ENCODE measurements at regions not wholly inside any gene's neighbourhood (a gene's known extent, or its start where the extent isn't known, plus 50 kb on each side); places are given as distances from the start of the nearest gene placed in this dataset.

DNA sequence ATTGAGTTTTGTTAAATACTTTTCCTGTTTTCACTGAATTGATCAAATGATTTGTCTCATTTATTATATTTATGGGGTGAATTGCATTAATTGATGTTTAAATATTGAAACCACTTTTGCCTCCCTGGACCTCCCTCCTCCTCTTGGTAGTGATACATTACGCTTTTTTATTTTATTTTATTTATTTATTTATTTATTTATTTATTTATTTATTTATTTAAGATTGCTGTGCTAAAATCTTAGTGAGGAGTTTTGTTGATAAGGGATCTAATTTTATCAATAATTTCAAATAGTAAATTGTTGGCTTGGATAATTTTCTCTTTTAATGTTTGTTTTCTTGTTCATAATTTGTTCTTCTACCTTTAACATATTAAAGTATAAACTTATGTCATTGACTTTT is 1281.0 kb upstream of the NXPH2 start:
- no peak for DNase-seq

DNA sequence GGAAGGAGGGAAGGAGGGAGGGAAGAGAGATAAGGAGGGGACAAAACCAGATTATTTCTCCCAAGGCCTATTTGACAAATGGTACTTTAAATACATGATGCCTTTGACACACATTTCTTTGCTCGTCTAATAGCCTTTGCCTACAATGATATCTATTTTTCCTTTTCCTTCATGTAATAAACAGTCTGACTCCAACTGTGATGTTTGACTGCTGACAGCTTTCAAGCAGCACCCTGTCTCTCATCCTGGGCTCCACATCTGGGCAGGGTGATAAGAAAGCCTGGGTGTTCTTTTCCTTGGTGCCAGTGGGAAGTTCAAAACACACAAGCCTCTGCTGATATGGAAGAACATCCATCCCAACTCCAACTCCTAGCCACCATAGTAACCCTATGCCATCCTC is 1277.7 kb upstream of the NXPH2 start:
- no peak for DNase-seq

DNA sequence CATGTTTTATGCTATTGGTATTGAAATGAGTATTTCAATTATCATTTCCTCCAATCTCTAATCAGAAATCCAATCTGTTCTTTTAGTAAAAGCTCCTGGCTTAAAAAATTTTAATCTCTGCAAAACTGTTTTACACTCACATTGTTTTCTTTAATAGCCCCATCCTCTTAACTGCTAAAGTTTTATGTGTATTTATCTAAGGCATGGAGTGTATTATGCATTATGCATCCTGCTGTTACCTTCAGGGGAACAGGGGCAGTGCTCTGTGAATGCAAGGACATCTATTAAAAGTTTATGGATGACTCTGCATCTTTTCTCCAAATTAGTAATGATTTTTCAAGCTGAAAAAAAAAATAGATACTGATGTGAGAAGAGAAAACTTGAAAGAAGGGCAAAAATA is 1261.6 kb upstream of the NXPH2 start:
- DNase-seq, result no peak

DNA sequence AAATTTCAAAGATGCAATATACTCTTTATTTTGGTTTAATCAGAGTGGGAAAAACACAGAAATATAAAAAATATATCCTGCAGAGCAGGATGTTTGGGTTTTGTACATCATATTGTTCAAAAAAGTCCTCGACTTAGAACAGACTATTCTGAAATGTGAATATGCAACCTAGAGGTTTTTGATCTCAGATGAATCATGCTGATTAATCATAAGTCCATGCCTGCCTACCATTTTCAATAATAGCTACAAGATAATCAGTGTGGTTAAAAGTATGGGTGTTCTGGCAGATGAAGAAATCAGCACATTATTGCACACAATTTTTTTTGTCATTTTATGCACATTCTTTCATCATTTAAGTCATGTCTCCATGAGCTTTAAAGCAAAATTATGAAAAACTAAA is 1261.0 kb upstream of the NXPH2 start:
- no peak for DNase-seq

DNA sequence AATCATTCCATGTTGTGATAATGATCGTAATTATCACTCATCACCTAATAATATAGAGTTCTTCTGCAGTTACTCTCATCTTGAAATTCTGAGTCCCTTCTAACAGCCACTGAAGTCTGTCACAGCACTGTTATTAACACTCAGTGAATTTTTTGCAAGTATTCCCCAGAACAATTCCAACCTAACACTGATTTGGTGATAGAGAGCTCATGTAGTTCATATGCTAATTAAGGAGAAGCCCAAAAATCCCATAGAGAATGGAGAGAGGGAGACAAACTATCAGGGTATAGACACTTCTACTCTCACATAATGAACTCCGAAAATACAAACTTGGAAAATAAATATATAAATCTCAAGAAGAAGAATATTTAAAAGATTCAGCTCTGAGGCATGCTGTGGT is 1253.4 kb upstream of the NXPH2 start:
- no peak for DNase-seq

DNA sequence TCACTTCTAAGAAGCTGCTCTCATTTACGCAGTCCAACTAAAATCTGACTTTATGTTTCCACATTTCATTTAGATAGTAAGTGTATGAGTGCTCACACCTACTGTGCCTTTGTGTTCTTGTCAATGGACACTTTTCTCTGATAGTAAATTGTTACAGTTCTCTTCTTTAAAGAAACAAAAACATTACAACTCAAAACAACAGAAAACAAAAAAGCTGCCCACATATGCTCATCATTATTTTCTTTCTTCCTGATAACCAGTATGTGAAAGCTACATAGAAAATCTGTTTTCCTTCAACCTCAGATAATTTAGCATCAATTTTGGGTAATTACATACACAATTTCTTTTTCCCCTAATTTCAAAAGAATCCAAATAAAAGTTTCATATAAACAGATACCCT is 1247.8 kb upstream of the NXPH2 start:
- no peak for DNase-seq

DNA sequence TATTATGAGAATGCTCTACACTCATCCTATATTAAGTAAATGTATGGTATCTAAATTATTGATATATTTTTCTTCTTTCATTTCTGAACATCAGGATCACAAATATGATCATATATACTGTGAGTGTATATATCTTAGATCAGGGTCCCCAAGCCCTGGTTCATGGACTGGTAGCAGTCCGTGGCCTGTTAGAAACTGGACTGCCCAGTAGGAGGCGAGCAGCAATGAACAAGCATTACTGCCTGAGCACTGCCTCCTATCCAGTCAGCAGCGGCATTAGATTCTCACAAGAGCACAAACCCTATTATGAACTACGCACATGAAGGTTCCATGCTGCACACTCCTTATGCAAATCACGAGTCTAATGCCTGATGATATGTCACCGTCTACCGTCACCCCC is 1247.1 kb upstream of the NXPH2 start:
- DNase-seq, result no peak

DNA sequence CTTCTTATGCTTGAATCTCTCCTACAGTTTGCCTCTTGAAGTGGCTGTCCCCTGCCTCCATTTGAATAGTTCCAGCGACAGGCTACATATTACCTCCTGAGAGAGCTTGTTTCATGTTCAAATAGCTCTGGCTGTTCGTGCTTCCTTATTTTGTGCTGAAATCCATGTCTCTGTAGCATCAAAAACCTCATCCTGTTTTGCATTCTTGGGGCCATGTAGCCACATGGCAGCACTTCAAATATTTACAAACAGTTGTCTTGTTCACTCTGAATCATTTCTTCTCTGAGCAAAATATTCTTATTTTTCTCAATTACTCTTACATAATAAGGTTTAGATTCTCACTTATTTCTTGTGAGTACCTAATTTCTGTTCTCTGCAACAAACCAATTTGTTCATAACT is 1243.1 kb upstream of the NXPH2 start:
- DNase-seq, result no peak

DNA sequence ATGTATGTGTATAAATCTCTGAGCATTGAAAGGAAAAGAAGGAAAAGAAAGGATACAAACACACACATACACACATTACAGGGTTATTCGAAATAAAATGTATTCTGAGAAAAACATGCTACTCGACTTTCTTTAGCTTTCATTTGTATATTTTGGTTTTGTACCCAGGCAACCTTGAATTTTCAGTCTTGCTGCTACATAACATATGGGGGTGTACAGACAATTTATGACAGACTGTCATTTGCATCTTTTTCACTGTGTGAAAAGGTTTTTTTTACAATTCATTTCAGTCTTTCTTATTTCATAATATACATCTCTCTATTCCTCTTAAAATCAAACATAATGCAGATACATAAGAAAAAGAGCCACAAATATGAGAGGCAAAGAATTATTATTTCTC is 1238.4 kb upstream of the NXPH2 start:
- no peak for DNase-seq

DNA sequence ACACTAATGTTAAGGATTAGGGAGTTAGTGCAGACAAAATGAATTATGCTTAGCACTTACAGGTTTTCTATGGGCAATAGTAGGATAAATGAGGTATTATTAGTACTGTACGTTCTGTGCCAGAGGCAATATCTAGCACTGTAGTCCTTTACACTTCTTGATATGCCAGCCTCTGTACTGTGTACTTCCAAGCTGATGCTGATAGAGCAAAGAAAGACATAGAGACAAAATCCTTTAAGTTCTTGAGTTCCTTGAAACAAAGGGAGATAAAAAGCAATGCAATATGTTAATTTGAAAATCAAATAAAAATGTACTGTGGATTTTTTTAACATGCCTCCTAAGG is 1234.0 kb upstream of the NXPH2 start:
- DNase-seq, result no peak

DNA sequence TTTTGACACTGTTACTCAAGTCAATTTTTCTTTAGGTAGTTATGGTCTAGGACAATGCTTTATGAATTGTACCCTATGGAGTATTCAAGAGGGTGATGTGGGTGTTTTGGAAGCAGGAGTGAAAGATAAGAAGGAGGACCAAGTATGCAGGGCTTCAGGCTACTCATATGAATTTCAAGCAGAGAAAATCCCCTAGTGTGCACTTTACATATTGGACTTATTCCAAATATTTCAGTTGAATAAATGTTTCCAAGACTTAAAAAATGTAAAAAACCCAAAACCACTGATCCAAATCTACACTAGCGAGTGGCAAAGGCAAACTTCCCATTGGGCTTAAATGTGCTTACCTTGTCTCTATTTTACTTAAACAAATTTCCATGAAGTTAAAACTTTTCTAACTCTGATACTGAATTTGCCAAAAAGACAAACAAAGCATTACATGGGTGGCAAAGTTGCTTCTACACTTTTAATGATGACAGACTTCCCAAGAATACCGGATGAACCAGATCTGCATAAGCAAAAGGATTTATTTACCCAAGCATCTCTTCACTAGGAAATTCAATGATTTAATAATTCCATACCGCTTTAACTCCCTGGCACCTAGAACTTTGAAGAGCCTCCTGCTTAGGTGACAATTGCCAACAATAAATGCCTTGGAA is 1233.5 kb upstream of the NXPH2 start:
- DNase-seq, result no peak

DNA sequence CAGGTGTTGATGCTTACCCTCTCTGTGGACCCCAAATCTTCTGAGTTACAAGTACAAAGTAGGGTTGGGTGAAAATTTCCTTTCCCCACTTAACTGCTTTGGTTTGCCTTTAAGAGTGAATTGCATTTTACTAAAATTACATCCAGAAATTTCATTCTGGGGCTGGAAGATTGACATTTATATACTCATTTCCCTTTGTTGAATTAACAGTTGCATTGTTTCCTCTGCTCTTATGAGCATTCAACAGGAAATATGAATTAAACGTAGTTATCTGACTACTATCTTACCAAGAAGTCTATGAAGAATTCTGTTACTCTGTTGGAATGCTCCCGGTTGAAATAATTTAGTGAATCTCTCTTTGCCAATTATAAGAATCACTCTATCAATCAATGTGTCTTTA is 1231.1 kb upstream of the NXPH2 start:
- no peak for DNase-seq

DNA sequence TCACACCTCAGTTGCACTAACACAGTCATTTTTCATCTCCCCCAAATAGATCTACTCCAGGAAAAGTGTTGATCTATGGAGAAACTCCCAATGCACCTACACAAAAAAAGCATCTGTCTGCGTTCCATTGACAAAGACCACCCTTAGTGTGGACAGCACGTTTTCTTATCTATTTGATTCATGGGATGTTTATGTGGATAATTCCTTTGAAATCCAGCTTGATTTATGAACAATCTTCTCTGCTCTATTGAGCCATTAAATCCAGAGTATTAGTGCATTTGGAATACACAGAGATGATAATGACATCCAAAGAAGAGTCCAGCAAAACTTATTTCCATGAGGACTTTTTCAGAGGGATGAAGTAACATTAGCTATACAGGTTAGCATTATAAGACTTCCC is 1221.9 kb upstream of the NXPH2 start:
- no peak for DNase-seq

DNA sequence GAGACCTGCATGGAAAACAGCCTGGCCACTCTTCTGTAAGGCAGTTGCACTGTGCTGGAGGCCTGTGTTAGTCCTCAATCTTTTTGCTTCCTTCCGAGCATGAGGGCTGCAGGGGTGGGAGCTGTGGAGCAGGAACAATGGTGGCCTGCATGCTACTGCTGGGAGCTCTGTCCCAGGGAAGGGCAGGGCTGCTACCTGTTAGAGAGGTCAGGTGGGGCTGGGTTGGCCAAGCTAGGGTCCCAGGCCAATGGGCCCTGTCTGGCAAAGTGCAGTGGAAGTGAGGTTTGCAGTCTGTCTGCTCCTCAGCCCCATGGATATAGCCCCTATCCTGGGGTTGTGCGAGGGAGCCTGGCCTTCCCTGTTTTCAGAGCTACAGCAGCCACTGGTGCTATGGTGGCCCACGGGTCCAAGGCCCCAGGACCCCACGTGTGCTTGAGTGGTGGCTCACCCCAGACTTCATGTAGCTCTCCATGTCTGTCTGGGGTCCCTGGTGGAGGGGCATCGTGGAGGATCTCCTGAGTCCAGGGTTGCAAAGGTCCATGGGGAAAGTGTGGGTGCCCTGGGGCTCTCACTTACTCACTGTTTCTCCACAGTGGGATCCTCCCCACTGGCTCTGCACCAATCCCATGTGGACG is 1212.6 kb upstream of the NXPH2 start:
- no peak for DNase-seq

DNA sequence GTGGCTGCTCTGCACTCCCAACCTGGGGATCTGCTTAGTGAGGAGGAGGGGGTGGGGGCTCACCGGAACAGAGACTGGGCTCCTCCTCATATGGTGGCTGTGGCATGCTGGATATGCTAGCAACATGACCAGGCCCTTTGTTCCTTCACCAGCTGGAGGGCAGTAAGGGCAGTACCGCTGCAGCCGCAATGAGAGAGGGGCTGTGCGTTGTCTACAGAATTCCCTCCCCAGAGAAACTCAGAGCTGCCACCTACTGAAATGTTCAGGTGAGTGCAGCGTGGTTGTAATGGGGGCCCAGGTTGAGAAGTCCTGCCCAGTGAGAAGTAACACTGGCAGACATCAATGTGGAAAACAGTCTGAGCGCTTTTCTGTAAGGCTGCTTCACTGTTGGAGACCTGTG is 1211.9 kb upstream of the NXPH2 start:
- DNase-seq, result no peak

DNA sequence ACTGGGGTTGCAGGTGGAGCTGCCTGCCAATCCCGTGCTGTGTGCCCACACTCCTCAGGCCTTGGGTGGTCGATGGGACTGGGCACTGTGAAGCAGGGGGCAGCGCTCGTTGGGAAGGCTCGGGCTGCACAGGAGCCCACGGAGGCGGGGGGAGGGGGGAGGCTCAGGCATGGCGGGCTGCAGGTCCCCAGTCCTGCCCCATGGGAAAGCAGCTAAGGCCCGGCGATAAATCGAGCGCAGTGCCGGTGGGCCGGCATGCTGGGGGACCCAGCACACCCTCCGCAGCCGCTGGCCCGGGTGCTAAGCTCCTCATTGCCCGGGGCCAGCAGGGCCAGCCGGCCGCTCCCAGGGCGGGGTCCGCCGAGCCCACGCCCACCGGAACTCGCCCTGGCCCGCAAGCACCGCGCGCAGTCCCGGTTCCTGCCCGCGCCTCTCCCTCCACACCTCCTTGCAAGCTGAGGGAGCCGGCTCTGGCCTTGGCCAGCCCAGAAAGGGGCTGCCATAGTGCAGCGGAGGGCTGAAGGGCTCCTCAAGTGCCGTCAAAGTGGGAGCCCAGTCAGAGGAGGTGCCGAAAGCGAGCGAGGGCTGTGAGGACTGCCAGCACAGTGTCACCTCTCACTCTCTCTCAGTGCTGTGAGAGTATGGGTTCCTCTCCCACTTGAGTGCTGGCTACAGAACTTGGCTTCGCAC is 1210.6 kb upstream of the NXPH2 start:
- DNase-seq, result no peak

DNA sequence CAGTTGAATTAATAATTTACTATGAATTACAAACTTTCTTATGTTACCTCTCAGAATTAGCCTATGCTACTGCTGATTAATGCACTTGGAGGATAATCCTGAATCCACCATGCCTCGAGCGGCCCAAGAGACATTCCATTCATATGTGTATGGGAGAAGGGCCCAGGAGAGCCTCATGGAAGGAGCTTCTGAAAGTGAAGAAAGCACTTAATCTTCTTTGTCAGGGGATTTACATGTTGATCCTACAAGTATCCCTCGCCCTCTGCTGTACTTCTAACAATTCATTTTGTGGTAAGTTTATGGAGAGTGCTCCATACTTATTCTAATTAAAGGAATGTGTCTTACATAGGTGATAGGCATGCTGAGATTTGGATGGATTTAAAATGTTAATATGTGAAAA is 1189.1 kb upstream of the NXPH2 start:
- no peak for DNase-seq

DNA sequence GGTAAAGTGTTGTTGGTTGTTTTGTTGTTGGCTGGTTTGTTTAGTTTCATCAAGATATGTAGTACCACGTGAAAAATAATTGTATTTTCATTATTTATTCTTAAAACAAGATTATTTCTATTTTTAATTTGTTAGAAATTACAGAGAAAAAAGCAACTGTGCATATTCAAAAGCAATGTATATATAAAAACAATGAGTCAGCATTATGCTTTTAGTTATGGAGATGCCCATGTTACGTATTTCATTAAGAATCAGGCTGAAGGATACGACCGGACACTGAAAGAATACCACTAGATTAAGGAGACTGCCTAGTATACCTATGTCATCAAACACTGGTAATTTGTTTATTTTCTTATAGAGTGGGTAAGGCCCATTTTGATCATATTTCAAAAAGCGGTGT is 1188.4 kb upstream of the NXPH2 start:
- no peak for DNase-seq

DNA sequence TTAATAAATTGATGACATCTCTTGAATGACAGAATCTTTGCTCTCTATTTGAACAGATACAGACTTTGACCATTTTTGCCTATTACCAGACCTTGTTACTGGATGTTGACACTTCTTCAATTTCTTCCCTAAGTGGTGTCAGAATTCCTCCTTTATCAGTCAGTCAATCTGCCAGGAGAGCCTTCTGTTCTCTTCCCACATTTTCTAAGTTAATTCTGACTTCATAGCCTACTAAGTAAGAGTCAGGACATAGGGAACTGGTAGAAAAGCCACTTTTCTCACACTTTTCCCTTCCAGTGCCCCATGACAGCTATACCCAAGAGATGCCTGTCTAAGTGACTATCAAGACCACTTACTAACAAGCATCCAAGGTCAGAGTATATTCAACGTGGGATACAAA is 1187.5 kb upstream of the NXPH2 start:
- no peak for DNase-seq

DNA sequence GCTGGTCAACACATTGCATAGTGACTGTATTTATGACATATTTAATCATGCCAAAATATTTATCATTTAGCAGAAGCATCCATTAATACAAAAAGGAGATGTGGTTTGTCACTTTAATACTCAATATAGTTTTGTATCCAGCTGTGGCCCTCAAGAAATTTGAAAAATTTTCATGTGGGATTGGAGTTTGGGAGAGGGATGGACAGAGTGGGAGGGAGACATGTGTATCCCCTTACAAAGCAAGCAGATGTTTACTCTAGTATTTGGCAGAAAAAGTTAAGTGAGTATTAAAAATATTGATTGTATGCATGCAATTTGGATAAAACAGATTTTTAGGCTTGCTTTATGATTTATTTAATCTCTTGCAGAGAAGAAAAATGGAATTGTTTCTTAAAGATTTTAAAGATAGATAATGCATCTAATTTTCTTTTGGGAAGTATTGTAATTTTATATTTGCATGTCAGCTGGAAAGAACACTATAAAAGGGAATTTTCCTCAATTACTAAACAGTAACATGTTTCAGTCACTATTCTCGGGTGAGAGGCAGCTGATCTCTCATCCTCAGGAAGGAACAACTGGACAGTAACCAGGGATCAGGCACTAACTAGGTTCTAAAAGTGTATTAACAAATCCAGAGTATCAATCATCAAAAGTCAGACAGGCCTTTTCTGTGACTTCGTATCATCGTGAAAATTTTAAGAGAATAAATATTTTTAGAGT is 1184.7 kb upstream of the NXPH2 start:
- DNase-seq, result no peak

DNA sequence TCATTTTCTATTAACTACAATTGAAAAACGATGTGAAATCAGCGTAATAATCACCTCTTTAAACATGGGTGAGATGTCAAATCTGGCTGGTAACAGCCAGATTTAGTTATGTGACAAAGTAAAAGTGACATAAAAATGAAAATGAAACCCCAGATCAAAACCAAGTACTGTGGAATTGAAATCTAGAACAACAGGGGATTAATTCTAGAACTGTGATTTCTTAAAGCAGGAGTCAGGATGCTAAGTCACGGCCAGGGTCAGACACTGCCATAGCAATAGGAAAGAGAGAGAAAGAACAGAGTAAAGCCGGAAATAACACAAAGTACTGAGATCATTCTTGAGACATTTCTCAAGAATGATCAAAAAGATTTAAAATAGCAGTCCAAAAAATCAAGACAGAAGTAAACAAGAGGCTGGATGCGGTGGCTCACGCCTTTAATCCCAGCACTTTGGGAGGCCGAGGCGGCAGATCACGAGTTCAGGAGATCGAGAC is 1183.7 kb upstream of the NXPH2 start:
- no peak for DNase-seq

DNA sequence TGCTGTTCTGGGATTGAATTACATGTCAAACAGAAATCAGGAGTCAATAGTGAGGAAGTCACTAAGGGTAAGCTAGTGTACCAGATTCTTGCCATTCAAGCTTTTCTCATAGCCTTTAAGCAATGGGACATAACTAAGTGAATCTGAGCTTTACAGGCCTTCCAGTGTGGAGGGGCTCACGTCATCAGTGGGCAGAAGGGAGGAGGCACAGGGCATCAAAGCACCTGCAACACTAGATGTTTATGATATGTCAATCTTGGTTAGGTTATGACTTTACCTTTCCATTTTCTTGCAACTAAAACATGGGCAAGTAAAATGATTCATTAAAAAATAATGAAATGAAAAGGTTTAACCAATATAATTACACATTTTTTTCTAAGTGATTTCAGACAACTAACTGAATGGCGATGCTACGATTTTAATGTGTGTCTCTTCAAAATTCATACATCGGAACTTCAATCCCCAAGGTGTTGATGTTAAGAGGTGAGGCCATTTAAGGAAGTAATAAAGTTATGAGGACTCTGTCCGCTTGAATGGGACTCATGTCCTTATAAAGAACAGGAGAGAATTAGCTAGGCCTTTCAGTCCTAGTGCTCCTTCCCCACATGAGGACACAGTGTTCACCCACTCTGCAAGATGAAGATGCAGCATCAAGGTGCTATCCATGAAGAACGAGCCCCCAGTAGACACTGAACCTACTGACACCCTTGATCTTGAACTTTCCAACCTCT is 1169.2 kb upstream of the NXPH2 start:
- DNase-seq, result no peak

DNA sequence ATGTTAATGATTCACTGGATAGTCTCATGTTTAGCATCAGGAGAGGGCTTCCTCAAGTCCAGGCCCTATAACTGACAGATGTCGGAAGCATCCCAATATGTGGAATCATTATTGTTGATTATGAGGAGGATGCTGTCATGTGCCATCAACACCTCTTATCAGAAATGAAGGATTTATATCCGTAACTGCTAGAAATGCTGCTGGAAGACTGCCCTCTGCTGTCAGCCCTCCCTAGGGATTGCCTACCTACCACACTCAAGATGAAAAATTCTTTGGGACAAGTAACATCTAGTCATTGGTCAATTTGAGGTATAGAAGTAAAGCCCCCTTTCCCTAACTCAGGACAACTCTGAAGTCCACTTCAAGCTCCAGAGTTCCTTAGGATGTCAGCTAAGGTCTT is 1166.5 kb upstream of the NXPH2 start:
- DNase-seq, result no peak

Data from femur (tissue), 1 donor.